Muscle of arm (tissue), 1 donor: ENCODE measurements at regions not wholly inside any gene's neighbourhood (a gene's known extent, or its start where the extent isn't known, plus 50 kb on each side); places are given as distances from the start of the nearest gene placed in this dataset.

Experiments used
- DNase-seq: peaks from one replicate; pipeline ENCODE4 v3.0.0-alpha.2; 2013

GRCh38 chr13:26837102-26837501 is 76.5 kb upstream of the GPR12 start:
- no peak for DNase-seq

- no peak for DNase-seq
Observed at GRCh38 chr13:26836626-26837025, 76.0 kb upstream of the GPR12 start.

GRCh38 chr13:26834646-26835045 is 74.1 kb upstream of the GPR12 start:
- DNase-seq: no peak

- DNase-seq: no peak
Observed at GRCh38 chr13:26831336-26831908, 70.8 kb upstream of the GPR12 start.

GRCh38 chr13:26829716-26830115 is 69.1 kb upstream of the GPR12 start:
- DNase-seq: no peak

- no peak for DNase-seq
Observed at GRCh38 chr13:26824581-26824980, 64.0 kb upstream of the GPR12 start.

- no peak for DNase-seq
Observed at GRCh38 chr13:26822146-26822545, 61.6 kb upstream of the GPR12 start.

GRCh38 chr13:26821672-26822071 is 61.1 kb upstream of the GPR12 start:
- no peak for DNase-seq

- DNase-seq: no peak
Observed at GRCh38 chr13:26820871-26821270, 60.3 kb upstream of the GPR12 start.

- DNase-seq: no peak
Observed at GRCh38 chr13:26819046-26819445, 58.5 kb upstream of the GPR12 start.

- no peak for DNase-seq
Observed at GRCh38 chr13:26816881-26817280, 56.3 kb upstream of the GPR12 start.

GRCh38 chr13:26813980-26814348 is 53.4 kb upstream of the GPR12 start:
- no peak for DNase-seq

- DNase-seq: peak; percentile 35
Observed at GRCh38 chr13:26813321-26813979, 52.9 kb upstream of the GPR12 start.

GRCh38 chr13:26811581-26811980 is 51.0 kb upstream of the GPR12 start:
- DNase-seq: no peak
